Lower leg skin (tissue), 4 donors: ENCODE measurements at regions not wholly inside any gene's neighbourhood (a gene's known extent, or its start where the extent isn't known, plus 50 kb on each side); places are given as distances from the start of the nearest gene placed in this dataset.
"Not testable (repeated sequence)": the region's sequence is repeated elsewhere in the genome, so short reads cannot be mapped to it uniquely, and the experiment has no call there.

Experiments used
- DNase-seq, 2 donors: peaks; one replicate each; pipeline ENCODE4 v3.0.0-alpha.2; 2019; ENCODE audit warnings: low spot score in 2 of 2
- H3K4me3 ChIP-seq: fragments of 200-600 bp; sonication (generic); 2 replicates; pipeline ENCODE4 v1.5.1; 2017; ENCODE audit warnings: mild to moderate bottlenecking, low read depth; ENCODE audit not compliant: poor library complexity, severe bottlenecking
- POLR2A ChIP-seq, 2 donors: fragments of 450-650 bp; IDR thresholded peaks; one replicate each; pipeline ENCODE4 v1.6.1; 2016 to 2017; ENCODE audit warnings: antibody characterized with exemption in 2 of 2, mild to moderate bottlenecking in 1 of 2, moderate library complexity in 1 of 2
- WGBS, 2 donors: methylation state at CpG; one replicate each; pipeline ENCODE4 v1.1.5; 2018; 5-methylcytosine and 5-hydroxymethylcytosine counted together
- intact Hi-C: fragments of 100-400 bp; cut with DNase I; formaldehyde crosslinking; loops from one replicate; pipeline ENCODE4 v1.15.0; 2023; ENCODE audit warnings: low total_unique reads
- TF ChIP-seq, protein P1 (sequence below), 3 donors: fragments of 450-650 bp; IDR thresholded peaks; one replicate each; pipeline ENCODE4 v1.5.1; 2016; ENCODE audit warnings: antibody characterized with exemption in 3 of 3, mild to moderate bottlenecking in 3 of 3, moderate library complexity in 2 of 3

- H3K4me3 ChIP-seq = no peak overlapping the region
- TF ChIP-seq, protein P1, sequence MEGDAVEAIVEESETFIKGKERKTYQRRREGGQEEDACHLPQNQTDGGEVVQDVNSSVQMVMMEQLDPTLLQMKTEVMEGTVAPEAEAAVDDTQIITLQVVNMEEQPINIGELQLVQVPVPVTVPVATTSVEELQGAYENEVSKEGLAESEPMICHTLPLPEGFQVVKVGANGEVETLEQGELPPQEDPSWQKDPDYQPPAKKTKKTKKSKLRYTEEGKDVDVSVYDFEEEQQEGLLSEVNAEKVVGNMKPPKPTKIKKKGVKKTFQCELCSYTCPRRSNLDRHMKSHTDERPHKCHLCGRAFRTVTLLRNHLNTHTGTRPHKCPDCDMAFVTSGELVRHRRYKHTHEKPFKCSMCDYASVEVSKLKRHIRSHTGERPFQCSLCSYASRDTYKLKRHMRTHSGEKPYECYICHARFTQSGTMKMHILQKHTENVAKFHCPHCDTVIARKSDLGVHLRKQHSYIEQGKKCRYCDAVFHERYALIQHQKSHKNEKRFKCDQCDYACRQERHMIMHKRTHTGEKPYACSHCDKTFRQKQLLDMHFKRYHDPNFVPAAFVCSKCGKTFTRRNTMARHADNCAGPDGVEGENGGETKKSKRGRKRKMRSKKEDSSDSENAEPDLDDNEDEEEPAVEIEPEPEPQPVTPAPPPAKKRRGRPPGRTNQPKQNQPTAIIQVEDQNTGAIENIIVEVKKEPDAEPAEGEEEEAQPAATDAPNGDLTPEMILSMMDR (IDR thresholded peaks at IDR 0.05) = no peak
- TF ChIP-seq POLR2A (IDR thresholded peaks at IDR 0.05) = no peak
- WGBS, 2 donors = 53 to 54% methylated on average over 2 of the region's 2 CpGs
- intact Hi-C loops = no loop called here
- DNase-seq = no peak
These were observed 160.4 kb upstream of the SSTR1 start for GRCh38 chr14:38047195-38047902.

- TF ChIP-seq, protein P1 (IDR thresholded peaks at IDR 0.05) = no peak
- no peak for TF ChIP-seq POLR2A (IDR thresholded peaks at IDR 0.05)
- intact Hi-C loops = no loop called here
- no peak for DNase-seq
- no peak overlapping the region for H3K4me3 ChIP-seq
These were observed 154.0 kb upstream of the SSTR1 start for GRCh38 chr14:38053666-38054065.

GRCh38 chr14:38056270-38056669 is 151.4 kb upstream of the SSTR1 start:
- WGBS, 2 donors = 84 to 94% methylated on average over 2 of the region's 2 CpGs
- intact Hi-C loops = no loop called here
- DNase-seq = no peak
- no peak for TF ChIP-seq POLR2A (IDR thresholded peaks at IDR 0.05)
- TF ChIP-seq, protein P1 (IDR thresholded peaks at IDR 0.05) = no peak
- no peak overlapping the region for H3K4me3 ChIP-seq

- intact Hi-C loops, DNase-seq, H3K4me3 ChIP-seq: not testable (repeated sequence)
- 73 to 92% methylated on average over 2 of the region's 2 CpGs for WGBS, 2 donors
These were observed 145.5 kb upstream of the SSTR1 start for GRCh38 chr14:38062223-38062622.

GRCh38 chr14:38063711-38064320 is 143.9 kb upstream of the SSTR1 start:
- intact Hi-C loops = no loop called here
- TF ChIP-seq POLR2A (IDR thresholded peaks at IDR 0.05) = no peak
- TF ChIP-seq, protein P1 (IDR thresholded peaks at IDR 0.05) = no peak
- WGBS, 2 donors = 31 to 33% methylated on average over 2 of the region's 2 CpGs
- no peak overlapping the region for H3K4me3 ChIP-seq
- no peak for DNase-seq

DNA sequence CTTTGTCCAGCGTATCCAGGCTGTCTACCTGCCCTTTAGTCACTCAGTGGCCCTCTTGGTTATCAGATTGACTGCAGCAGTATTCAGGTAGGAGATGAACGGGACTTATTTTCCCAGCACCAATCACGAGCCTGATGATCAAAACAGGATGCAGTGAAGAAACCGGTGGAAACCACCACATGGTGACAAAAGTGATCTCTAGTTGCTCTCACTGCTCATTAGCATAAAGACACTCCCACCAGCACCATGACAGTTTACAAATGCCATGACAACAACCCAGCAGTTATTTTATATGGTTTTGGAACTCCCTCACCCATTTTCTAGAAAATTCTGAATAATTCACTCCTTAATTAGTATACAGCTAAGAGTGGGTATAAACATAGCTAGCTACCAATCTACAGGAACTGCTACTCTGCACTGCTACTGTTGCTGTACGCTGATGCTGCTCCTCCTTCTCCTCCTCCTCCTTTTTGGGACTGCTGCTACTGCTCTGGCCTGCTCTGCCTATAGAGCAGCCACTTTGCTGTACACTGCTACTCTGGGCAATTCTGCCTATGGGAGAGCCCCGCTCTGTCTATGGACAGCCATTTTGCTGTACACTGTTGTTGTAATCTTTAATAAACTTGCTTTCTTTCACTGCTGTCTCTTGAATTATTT is 142.5 kb upstream of the SSTR1 start:
- no peak for DNase-seq
- H3K4me3 ChIP-seq = no peak overlapping the region
- intact Hi-C loops = no loop called here
- no peak for TF ChIP-seq POLR2A (IDR thresholded peaks at IDR 0.05)
- TF ChIP-seq, protein P1 (IDR thresholded peaks at IDR 0.05) = no peak
- WGBS, 2 donors = 66 to 71% methylated on average over 6 of the region's 6 CpGs
